Inflammatory macrophage treated with lipopolysaccharide for 4 hours (primary cell): ENCODE measurements at regions not wholly inside any gene's neighbourhood (a gene's known extent, or its start where the extent isn't known, plus 50 kb on each side); places are given as distances from the start of the nearest gene placed in this dataset.
"Not testable (repeated sequence)": the region's sequence is repeated elsewhere in the genome, so short reads cannot be mapped to it uniquely, and the experiment has no call there.

Experiments
- DNase-seq: peaks from one replicate; pipeline ENCODE4 v3.0.0-alpha.2; 2020

DNA sequence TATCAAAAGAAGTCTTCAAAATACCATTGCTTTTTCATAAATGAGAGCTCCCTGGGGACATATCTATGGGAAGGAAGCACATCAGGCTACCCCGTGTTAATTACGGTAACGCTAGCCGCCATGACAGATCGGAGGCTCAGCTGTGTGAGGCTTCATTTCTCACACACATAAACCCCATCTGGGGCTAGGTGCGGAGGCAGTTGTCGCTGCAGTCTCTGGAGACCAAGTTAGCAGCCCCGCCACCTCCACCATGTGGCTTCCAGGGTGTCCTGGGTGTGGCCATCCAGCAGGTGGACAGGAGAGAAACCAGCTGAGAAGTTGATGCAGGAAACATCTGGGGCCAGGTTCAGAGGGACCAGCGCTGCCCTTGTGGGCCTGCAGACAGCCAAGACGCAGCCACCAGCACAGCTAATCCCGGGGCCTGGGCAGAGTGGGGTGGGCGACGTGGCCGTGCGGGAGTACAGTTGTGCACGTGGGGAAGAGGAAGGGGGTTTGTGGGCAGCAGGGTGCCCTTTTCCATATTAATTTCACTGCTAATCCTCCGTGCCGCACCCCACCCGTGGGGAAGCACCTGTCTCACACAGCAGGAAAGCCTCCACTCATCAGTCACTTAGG, 426.5 kb downstream of the IRX1 start:
- DNase-seq, result no peak

DNA sequence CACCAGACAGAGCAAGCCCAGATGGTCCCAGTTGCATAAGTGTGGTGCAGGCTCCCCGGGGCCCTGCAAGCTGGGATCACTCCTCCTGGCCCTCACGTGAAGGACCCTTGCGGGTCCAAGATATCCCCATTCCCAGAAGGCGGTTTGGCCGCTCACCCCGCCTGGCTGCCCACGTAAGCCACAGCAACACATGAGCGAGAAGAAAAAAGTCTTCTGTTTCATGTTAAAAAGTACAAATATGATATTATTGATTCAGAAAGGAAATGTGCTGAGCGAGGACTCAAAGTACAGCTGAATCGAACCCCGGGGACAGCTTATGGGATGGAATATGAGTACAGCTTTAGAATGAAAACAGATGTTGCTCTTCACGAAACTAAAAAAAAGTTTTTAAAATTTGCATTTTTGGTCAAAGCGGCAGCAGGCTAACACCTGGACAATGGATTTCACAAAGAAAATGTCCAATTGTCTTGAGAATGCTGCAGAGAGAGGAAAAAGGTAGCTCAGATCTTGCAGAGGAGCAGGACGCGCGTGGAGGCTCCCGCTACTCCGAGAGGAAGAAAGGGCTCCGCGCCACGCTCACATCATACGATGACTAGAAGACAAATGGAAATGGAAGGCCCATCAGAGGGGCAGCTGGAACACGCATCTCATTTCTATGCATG, 427.6 kb downstream of the IRX1 start:
- no peak for DNase-seq

DNA sequence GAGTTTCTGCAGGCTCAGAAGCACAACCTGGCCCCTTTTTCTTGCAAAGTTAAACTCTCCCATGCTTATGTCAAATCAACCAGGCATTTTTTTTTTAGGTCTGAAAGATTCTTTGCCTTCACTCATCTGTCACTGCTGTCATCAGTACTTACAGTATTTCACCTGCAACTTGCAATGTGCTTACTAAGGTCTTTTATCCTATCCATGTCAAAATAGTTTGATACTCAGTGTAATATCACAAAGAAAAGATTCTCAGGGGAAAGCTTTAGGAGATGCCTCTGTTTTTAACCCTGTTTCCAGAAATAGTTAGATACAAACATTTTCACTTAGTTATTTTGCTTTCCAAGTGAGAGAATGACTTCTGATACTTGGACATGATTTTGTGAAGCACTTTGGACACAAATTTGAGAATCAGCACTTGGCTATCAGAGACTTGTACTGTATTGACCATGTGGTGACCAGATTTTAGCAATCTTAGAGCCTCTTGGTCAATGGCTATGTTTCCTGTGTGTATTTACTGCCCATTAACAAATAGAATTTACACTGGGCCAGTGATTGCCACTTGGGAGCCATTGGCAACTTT, 428.2 kb downstream of the IRX1 start:
- no peak for DNase-seq

DNA sequence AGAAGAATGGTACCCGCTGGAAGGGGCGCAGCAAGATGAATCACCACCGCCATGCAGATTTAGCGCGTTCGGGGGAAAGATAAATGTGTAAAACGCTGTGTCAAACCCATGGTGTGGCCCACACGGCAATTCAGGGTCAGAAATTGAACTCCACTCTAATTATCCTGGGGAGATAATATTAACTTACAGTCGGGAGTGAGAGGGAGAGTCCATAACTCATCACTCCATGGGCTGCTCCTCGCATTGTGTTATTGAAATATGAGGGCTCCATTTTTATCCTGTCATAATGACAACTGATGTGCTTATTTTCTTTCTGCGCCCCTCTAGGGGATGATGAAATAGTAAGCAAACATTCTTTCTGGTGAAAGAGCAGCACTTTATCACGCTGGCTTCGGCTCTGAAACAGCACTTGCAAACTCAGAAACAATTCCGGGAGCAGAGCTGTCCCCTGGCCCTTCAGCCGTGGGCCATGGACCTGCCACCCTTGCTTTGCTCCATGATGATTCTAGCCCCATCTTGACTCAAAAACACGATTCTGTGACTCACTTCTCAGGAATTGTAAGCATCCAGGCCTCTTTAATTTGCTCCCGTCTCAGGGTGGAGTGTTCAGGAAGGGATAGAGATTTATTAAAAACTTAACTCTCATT, 431.6 kb downstream of the IRX1 start:
- no peak for DNase-seq

DNA sequence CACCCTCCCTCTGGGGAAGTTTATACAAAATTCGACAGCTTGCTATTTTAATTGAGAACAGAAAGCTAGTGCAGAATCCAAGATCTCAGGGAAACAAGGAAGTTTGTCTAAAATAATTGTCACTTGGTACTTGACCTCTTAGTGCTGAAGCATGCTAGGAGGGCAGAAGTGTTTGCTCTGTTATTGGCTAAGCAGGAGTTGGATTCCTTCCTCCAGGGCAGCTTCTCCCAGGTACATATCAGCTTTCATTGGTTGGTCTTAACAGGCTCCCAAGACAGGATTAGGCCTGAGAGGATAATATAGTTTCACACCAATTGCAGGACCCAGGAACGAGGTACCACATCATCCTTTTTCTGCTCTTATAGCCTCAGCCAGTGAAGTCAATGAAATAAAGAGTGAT, 432.8 kb downstream of the IRX1 start:
- no peak for DNase-seq

DNA sequence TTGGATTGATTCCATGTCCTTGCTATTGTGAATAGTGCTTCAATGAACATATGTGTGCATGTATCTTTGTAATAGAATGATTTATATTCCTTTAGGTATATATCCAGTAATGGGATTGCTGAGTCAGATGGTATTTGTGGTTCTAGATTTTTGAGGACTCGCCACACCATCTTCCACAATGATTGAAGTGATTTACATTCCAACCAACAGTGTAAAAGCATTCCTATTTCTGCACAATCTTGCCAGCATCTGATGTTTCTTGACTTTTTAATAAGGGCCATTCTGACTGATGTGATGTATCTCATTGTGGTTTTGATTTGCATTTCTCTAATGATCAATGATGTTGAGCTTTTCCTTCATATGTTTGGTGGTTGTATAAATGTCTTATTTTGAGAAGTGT, 437.9 kb downstream of the IRX1 start:
- not testable (repeated sequence) for DNase-seq

DNA sequence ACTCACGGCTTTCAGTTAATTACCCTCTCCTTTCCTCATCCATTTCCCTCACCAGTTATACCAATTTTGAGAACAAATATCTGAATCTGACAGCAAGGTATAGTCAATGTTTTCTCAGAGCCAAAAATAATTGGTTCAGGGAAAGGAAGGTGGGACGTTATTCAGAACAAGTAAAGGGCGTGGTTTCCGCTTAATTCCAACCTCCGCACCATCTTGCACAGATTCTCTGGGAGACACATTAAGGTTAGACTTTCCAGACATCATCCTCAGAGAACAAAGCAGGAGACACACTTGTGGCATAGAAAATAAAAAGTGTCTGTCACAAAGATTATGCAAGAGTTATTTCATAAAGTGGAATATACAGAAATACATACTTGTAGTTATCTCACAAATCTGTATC, 441.2 kb downstream of the IRX1 start:
- DNase-seq, result no peak

DNA sequence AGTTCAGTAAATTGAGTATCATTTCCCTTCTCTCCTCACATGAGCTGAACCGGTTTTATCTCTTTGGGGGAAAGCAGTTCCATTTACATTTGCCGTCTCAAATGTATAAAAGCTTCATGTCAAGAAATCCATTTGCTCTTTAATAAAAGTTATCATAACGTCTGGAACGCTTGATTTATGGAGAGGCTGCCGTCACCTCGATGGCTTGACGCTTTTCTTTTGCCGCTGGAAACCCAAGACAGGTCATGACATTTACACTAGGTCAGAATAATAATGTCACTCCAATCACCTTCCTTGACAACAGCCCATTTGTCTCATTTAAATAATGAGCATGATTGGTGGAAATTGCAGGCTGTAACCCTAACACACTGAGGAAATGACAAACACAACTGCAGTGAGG, 443.4 kb downstream of the IRX1 start:
- no peak for DNase-seq

DNA sequence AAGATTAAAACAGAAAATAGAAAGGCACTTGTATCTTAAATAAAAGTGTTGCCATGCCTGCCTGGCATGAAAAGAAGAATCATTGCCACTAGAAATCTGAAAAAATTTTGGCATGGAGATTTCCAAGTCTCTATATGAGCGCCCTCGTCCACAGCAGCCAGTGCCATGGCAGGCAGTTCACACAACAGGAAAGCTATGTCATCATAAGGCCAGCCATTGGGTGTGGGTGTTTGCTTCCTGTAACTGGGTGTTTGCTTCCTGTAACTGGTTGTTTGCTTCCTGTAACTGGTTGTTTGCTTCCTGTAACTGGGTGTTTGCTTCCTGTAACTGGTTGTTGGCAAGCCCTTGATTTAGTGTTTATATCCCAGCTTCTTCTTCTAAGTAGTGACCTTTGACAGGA, 446.7 kb downstream of the IRX1 start:
- no peak for DNase-seq

DNA sequence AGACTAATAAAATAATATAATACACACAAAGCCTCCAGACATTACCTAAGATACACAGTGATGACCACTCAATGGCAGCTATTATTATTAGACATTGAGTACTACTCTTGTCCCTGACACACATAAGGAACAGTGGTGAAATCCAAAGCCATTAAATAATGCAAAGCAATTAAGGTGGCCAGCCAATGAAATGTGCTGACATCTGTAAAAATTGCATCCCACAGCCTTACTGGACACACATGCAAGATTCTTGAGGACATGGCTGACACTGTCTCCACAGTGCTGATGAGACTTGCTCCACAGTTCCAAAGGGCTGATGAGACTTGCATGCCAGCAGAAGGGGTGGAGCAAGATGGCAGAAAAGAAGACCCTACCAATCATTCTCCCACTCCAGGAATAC, 447.5 kb downstream of the IRX1 start:
- no peak for DNase-seq

DNA sequence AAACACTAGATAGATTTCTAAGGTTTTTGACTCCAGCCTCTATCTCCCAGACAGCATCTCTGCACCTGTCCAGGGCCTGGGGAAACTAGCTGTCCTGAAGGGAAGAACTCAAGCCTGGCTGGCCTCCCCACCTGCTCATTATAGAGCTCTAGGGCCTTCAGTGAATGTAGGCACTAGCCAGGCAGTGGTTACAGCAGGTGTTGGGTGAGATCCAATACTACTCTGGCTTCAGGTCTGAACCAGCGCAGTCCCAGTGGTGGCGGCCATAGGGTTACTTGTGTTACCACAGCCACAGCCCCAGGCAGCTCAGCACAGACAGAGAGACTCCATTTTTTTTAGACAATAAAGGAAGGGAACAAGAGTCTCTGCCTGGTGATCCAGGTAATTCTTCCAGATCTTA, 449.2 kb downstream of the IRX1 start:
- DNase-seq, result no peak

DNA sequence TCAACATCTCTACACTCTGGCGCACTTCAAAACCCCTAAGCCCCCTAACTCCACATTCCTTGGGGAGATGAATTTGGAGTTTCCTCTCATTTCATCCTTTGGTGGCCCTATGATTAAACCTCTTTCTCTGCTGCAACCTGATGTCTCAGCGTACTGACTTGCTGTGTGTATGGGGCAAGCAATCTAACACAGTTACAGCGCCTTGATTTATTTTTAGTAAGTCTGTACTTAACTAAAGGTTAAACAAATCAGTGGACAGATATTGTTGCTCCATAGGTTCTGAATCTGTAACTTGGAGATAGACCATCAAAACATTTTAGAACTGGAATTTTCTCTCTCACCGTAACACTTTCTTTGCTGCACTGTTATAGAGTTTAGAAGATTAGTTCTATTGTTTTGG, 452.8 kb downstream of the IRX1 start:
- DNase-seq, result no peak

DNA sequence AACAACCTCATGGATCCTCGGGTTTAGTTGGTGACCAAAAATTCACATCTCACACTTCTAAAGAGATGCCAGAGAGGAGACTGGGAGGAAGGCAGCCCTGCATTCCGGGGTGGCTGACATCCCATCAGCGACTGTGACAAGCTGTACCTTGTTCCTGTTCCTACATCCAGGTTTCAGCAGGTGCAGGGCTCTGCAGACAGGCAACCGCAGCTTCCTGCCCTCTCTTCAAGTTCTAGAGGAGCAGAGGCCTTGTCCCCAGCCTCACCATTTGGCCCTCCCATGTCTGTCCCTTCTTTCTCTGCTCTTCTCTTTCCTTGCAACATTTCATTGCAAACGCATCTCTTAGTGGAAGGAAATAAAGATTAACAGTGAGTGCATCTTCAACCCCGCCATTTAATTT, 454.6 kb downstream of the IRX1 start:
- no peak for DNase-seq

DNA sequence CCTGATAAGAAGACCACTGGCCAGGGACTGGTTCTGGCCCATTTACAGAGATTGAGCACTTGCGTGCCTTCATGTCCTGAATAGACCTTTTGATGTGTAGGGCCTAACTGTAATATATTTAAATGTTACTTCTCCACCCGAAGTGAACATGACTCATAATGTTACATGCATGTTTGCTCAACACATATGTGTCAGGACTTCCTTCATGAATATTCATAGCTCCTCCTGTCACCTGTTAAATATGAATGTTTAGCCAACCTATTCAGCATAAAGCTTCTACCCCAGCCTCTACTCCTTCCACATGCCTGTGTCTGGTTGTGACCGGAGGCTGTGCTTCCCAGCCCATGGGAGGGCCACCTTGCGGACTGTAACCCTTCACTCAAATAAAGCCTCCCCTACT, 457.5 kb downstream of the IRX1 start:
- DNase-seq, result no peak

DNA sequence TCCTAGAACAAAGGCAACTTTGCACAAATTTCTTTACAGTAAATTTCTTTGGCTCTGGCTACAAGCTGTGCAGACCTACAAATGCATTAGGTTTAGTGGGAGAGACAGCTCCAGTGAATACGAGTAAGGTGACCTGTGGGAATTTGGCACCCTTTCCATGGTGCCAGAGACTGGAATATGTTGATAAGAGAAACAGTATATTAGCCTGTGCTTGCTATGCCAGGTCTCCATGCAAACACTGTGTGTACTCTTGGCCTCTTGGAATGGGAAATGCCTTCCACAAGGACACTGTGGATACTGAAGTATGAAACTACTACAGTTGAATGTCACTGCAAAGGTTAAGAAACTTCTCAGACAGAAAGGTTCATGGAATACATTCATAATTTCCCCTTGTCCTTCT, 458.5 kb downstream of the IRX1 start:
- no peak for DNase-seq

DNA sequence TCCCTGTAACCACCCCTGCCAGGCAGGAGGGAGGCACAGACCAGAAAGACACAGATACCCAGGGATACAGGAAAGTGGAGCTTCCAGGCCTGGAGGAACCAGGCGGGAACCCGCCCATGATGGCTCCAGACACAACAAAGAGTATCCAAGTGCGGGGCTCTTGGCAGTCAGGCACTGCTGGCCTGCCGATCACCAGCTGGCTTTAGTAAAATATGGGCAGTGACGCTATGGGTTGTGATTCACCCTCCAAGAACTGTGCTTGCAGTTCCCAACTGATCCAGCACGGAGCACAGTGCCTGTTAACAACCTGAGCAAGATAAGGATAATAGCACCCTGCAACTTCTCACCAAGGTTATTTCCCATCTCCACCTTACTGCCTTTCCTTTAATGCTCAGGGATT, 463.3 kb downstream of the IRX1 start:
- no peak for DNase-seq

DNA sequence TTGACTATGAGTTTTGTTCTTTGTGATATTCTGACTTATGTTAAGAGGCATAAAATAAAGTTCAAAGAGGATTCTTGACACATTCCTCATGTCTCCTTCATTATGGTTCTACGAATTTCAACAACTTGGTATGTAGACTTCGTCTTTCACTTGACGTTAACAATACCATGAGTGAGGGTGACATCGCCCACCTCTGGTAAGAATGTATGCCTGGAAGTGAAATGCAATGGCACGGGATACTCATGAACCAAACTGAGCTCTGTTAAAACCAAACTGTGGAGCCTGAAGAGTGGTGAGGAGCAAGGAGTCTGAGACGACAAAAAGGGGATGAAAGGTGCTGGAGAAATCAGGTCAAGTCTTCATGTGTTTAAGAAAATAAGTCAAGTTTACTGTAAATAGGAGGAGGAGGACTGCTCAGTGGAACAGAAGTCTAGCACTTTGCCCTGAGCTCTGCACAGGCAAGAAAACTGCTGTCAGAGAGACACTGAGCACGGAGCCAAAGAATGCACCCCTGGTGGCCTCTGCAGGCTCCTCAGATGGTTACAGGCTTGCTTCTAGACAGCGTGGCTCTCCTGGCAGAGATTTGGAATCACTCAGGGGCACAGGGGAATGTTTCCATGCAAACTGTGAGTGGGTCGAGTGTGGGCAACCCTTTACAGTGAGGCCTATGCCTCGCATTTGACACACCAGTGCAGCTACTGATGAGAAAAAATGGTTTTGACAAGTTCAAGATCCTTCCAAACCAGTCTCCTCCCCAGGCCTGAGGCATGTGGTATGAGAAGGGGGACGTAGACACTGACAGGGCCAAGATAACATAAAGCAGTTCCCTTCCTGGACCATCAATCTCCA, 470.1 kb downstream of the IRX1 start:
- no peak for DNase-seq

DNA sequence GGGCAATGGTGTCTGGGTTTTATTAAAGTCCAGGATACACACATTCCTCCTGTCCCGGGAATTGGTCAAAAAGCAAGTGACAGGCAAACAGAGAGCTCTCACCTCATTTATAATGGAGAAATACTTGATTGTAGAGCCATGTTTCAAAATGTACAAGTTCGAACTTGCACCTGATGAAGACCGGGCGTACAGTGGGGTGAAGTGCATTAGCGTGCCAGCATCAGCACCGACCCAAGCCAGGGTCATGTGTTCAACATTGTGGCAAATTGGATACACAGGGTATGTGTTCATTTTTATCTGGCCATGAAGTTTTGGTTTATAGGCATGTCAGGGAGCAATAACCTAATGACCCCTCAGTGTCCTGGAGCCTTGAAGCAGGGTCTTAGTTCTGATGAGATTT, 472.5 kb downstream of the IRX1 start:
- DNase-seq, result no peak

DNA sequence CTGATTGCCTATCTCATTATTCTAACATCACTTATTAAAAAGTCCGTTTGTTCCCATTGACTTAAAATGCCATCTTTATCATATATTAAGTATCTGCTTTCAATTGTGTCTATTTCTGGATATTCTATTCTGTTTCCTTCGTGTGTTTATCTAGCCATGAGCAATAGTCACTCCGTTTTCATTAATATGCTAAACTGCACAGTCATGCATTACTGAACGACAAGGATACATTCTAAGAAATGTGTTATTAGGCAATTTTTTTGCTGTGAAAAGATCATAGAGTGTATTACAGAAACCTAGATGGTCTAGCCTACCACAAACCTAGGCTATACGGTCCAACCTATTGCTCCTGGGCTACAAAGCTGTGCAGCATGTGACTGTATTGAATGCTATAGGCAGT, 482.9 kb downstream of the IRX1 start:
- DNase-seq, result no peak

DNA sequence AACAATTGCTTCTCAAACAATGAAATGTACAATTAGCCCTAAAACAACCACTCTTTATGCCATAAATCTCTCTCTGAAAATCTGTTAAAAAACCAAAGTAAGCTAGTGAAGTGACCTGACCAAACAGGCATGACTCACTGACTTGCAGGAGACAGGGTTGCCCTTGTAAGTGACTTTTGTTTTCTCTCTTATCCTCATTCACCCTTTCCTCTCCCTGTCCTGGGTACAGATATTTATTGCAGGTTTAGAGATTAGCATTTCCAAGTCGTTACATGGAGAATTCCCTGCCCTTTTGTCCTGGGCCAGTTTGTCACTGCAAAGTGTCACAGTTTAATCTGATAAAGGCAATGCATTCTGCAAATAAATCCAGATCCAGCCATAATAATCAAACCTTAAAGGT, 484.2 kb downstream of the IRX1 start:
- DNase-seq, result no peak

DNA sequence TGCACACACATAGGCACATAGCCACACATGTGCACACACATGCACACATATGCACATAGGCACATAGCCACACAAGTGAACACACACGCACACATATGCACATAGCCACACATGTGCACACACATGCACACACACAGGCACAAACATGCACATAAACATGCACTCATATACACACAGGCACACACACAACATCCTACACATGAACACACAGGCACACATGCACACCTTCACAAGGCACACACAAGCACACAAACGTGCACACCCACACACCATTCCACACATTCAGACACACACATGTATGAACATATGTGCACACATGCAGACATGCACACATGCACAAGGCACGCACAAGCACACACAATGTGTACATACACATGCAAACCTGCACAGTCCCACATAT, 484.7 kb downstream of the IRX1 start:
- no peak for DNase-seq

DNA sequence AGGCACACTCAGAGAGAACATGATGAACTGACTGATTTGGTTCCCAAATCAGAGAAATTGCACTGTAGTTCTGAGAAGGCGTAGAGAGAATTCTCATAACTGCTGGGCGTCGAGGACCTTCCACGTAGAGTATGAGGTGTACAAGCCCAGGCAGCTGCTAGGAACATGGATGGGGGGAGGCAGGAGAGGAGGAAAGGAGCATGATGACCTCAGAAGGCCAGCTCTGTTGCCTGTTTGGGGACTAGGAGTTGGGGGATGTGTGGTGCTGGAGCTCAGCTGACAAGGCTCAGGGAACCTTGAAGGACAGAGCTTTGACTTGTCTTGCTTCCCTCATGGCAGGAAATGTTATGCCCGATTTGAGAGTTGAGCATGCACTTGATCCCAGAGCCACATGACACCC, 485.4 kb downstream of the IRX1 start:
- no peak for DNase-seq

DNA sequence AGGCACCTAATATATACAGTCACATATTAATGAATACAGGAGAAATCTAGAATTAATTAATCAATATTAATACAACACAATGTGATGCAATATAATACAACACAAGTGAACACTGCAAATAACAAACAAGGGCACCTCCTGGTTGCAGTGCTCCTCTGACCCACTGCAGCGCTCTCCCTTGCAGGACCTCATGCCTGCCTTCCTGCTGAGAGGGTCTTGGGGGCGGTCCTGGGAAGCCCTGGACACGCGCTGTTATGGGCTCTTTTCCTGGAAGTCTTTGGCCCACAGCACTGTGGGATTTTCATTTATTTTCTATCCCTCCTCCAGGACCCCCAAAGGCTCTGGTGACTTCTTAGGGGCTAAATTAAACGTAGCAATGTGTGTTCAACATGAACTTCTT, 485.8 kb downstream of the IRX1 start:
- no peak for DNase-seq
